DMS 273 (cell line): ENCODE measurements at regions not wholly inside any gene's neighbourhood (a gene's known extent, or its start where the extent isn't known, plus 50 kb on each side); places are given as distances from the start of the nearest gene placed in this dataset.

ENCODE experiments used
- DNase-seq: peaks from one replicate; lab custom pipeline; 2025; ENCODE audit not compliant: unreplicated experiment; lab: John Stamatoyannopoulos, UW

GRCh38 chr15:46607077-46607476 is 972.2 kb downstream of the SQOR start:
- no peak for DNase-seq

- no peak for DNase-seq
Observed at GRCh38 chr15:46616033-46616432, 981.2 kb downstream of the SQOR start.

DNA sequence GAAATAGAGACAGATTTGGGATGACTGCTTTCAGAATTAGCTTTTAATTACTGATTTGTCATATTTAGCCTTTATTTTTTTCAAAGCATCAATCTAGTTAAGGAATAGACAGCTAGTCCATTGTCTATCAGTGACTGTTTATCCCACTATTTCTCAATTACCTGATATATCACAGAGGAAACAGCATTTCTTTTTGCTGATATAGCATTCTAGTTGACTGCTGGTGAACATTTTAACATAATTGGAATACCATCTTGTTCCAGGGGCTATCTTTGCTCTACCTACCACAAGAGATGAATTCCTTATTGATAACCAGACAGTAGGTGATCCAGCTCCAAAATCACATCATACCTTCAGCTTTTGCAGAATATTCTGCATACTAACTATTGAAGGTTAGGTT is 982.7 kb downstream of the SQOR start:
- no peak for DNase-seq

DNA sequence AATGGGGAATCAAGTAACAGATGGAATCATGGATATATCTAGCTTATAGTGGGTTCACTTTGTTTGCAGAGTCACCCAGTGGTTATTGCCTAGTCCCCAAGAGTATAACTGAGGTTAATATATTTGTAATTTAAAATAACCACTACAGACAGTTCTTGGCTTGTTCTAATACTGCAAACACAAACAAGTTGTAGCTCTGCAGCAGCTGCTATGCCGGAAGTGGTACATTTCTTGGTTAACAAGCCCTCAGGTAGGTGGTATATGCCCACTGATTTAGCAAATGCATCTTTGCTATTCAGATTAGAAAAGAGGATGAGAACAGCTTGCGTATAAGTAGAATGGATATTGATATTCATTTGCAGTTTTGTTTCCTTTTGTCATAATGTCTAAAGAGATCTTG is 984.2 kb downstream of the SQOR start:
- no peak for DNase-seq

DNA sequence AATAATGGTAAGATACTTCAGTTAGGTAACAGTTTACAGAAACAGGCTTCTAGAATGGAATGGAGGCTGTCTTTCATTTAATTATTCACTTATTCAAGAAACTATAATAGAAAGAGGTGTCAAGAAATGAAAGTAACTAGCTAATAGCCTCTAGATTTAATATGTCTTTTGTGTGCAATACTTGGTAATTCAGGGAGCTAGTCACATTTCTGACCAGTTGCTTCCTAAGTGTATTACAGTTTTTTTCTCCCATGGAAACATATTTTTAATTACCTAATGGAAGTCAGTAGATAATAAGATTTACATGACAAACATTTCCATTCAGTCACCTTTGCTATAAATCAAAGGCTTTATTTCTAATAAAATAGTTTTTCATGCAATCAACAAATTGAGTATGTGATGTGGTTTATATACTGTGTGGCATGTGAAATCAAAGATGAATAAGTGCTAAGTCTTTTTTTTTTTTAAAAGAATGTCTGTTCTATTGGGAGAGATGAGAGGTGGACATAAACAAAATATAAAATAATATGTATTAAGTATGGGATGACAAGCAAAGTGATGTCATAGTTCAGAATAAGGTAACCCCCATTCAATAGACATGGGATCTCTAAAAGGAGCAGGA is 985.7 kb downstream of the SQOR start:
- DNase-seq = no peak

DNA sequence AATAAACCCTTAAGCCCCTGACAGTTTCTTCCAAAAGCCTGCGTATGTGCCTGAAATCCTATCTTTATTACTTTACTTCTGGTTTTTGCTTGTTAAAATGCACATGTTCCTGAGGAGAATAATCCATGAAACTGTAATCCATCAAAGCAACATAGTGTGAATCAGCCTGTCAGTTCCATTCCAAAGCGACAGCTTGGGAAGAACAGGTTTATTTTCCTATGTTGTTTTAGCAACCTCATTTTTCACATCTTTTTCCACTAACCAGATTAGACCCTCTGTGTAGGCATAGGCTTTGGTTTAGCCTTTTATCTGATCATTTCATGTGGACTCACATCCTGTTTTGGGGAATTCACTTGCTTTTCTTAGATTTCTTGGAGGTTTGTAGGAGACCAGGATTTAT is 988.0 kb downstream of the SQOR start:
- DNase-seq = no peak

GRCh38 chr15:46636206-46636605 is 1001.4 kb downstream of the SQOR start:
- DNase-seq = peak; percentile 5

DNA sequence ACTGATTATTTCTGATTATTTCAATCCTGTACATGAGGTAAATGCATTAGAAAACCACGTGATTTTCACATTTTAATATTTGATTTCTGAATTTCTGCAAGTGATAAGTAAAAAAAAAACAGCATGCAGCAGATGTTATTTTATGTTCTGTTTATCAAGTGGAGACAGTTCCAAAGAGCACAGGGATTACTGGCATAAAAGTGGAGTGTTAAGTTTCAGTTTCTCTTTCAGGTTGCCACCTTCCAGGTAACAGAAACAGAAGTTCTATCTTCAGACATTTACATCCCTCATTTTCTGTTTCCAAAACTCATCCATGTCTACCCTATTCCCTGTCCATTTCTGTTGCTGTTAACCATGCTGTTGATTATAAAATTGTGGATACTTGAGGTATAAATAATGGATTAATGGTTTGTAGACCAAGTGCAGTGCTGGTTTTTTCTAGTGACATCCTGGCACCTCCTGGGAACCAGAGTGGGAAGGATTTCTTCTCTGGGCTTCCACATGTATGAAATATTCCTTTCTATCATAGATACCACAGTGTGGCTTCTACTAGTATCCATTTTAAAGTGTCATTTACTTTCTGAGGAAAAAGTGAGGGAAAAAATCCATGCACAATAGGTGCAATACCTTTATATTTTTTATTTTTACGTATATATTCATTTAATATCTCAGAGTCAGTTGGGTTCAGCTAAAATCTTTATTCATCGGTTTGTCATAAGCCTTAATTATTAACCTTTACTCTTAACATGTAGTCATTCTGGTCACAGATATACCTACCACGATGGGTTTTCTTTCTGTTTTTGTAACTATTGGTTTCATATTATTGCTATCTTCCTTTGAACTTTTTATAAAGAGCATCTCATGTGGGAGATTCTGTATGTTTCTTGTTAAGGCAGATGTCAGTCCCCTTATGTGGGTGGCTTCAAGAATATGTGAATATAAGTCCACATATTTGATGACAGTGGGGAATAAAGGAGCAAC is 1010.0 kb downstream of the SQOR start:
- DNase-seq = peak; percentile 9

- DNase-seq = peak; percentile 18
Observed at GRCh38 chr15:46646490-46646889, 1011.7 kb downstream of the SQOR start.

GRCh38 chr15:46647046-46647445 is 1012.2 kb downstream of the SQOR start:
- DNase-seq = no peak

GRCh38 chr15:46652266-46652665 is 1017.4 kb downstream of the SQOR start:
- DNase-seq = no peak

DNA sequence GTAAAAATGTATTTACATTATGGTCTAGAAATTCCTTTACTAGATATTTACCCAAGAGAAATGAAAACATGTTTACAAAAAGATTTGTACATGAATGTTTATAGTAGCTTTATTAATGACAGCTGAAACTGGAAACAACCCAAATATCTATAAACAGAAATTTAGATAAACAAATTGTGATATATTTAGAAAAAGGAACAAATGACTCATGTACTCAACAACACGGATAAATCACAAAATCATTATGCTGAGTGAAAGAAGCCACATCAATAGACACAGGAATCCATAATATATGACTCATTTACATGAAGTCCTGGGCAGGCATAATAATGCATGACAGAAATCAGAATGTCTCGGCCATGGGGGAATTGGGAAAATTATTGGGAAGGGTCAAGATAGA is 1020.2 kb downstream of the SQOR start:
- no peak for DNase-seq

- no peak for DNase-seq
Observed at GRCh38 chr15:46660096-46660842, 1025.4 kb downstream of the SQOR start.

DNA sequence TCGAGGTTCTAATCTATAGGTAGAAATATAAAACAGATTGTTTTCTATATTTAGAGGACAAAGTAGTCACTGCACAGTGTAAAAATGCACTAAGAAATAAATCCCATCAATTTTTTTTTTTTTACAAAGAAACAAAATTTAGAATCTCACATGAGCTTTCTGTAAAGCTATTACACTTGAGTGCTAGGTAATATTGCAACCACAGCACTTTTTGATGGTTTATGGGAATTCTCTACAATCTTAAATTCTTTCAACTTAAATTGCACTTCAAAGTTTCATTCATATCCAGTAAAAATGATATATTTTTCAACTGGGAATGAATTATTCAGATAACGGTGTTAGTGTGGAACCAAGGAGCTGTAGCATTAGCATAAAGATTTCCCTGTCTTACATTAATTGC is 1035.4 kb downstream of the SQOR start:
- DNase-seq = no peak

DNA sequence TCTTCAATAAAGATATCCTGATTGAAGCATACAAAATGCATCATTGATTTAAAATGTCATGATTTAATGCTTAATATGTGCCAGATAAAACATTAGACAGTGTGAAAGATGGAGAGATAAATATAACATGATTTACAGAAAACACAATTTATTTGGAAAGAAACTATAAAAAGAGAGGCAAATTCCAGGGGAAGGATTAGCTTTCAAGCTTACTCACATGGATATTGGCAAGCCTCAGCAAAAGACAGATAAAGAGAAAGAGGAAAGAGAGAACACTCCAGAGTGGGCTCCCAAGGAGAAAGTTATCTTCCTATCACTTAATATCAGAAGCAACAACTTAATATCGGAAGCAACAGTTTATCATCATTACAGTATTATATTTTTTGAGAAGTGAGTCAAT is 1036.5 kb downstream of the SQOR start:
- DNase-seq = no peak

DNA sequence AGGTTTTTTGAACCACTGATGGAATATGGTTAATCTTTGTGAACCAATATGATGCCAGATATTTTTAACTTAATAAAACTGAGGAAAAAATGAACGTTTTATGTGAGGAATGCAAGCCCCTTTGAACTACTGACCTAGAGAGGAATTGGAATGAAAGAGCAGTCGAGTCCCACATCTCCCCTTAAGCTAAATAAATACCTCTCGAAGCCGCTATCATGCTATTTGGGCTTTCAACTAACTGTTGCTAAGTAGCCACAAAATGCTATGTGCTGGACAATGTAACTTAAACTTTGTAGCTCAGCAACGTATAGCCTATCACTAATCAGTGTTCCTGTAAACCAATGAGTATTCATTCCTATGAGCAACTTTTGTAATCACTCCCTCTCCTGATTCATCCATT is 1037.2 kb downstream of the SQOR start:
- DNase-seq = no peak

- no peak for DNase-seq
Observed at GRCh38 chr15:46676233-46677206, 1040.8 kb upstream of the SEMA6D start.

DNA sequence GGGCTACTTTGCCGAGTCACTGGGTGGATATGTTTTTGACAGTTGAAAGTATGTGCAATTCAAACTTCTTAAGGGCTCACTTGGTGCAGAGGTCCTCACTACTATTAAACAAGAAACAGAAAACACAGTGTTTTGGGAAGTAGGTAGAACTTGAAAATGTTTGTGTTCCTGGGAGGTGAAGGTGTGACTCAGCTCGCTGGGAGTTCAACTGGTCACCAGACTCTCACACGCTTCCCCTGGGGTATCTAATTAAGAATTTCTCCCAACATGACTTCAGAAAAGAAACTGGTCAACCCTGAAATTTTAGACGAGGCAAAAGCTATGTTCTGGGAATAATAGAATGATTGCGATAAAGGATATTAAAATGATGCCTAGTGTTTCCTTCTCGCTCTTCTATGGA is 1039.8 kb upstream of the SEMA6D start:
- no peak for DNase-seq

DNA sequence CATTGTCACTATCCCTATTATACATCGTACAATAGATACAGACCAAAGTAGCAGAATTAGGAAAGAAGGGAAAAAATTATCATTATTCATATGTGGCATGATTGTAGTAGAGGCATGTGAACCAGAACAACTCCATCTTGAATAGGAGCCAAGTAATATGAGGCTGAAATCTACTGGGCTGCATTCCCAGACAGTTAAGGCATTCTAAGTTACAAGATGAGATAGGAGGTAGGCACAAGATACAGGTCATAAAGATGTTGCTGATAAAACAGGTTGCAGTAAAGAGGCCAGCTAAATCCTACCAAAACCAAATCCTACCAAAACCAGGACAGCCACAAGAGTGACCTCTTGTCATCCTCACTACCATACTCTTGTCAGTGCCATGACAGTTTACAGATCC is 1035.4 kb upstream of the SEMA6D start:
- peak; percentile 2 for DNase-seq

GRCh38 chr15:46682969-46683791 is 1034.1 kb upstream of the SEMA6D start:
- DNase-seq = no peak
